GM21619 (cell line): ENCODE measurements at regions not wholly inside any gene's neighbourhood (a gene's known extent, or its start where the extent isn't known, plus 50 kb on each side); places are given as distances from the start of the nearest gene placed in this dataset.
"Not testable (repeated sequence)": the region's sequence is repeated elsewhere in the genome, so short reads cannot be mapped to it uniquely, and the experiment has no call there.

Experiments used
- ATAC-seq: cut with Tn5 transposase; IDR thresholded peaks from one replicate; pipeline ENCODE4 v1.9.1; 2021; ENCODE audit not compliant: unreplicated experiment

- ATAC-seq = no peak
These were observed 699.0 kb upstream of the LUZP2 start for GRCh38 chr11:23797624-23798419.

- not testable (repeated sequence) for ATAC-seq
These were observed 662.5 kb upstream of the LUZP2 start for GRCh38 chr11:23834306-23834705.

GRCh38 chr11:23836981-23837380 is 659.9 kb upstream of the LUZP2 start:
- ATAC-seq = no peak

GRCh38 chr11:23840872-23841271 is 656.0 kb upstream of the LUZP2 start:
- no peak for ATAC-seq

- no peak for ATAC-seq
These were observed 649.9 kb upstream of the LUZP2 start for GRCh38 chr11:23846902-23847422.

- no peak for ATAC-seq
These were observed 645.6 kb upstream of the LUZP2 start for GRCh38 chr11:23851216-23851615.

- ATAC-seq = no peak
These were observed 640.2 kb upstream of the LUZP2 start for GRCh38 chr11:23856654-23857053.

- no peak for ATAC-seq
These were observed 637.8 kb upstream of the LUZP2 start for GRCh38 chr11:23859087-23859486.

- ATAC-seq = no peak
These were observed 635.2 kb upstream of the LUZP2 start for GRCh38 chr11:23861615-23862014.

- no peak for ATAC-seq
These were observed 631.4 kb upstream of the LUZP2 start for GRCh38 chr11:23865341-23865975.

- ATAC-seq = no peak
These were observed 630.2 kb upstream of the LUZP2 start for GRCh38 chr11:23866641-23867040.

GRCh38 chr11:23869671-23870070 is 627.2 kb upstream of the LUZP2 start:
- no peak for ATAC-seq

- ATAC-seq = no peak
These were observed 623.4 kb upstream of the LUZP2 start for GRCh38 chr11:23873406-23873805.

GRCh38 chr11:23875176-23875850 is 621.5 kb upstream of the LUZP2 start:
- no peak for ATAC-seq

- not testable (repeated sequence) for ATAC-seq
These were observed 613.3 kb upstream of the LUZP2 start for GRCh38 chr11:23883426-23884048.

- no peak for ATAC-seq
These were observed 612.5 kb upstream of the LUZP2 start for GRCh38 chr11:23884341-23884740.

GRCh38 chr11:23885801-23886200 is 611.1 kb upstream of the LUZP2 start:
- ATAC-seq = no peak

GRCh38 chr11:23887122-23887521 is 609.7 kb upstream of the LUZP2 start:
- not testable (repeated sequence) for ATAC-seq

GRCh38 chr11:23893126-23893525 is 603.7 kb upstream of the LUZP2 start:
- ATAC-seq = no peak

GRCh38 chr11:23897453-23898286 is 599.2 kb upstream of the LUZP2 start:
- no peak for ATAC-seq
